Endothelial cell (in vitro differentiated cells): ENCODE measurements at regions not wholly inside any gene's neighbourhood (a gene's known extent, or its start where the extent isn't known, plus 50 kb on each side); places are given as distances from the start of the nearest gene placed in this dataset.

Source experiments
- DNase-seq: peaks from one replicate; pipeline ENCODE4 v3.0.0; 2021; ENCODE audit warnings: low spot score
- H3K27ac Mint-ChIP-seq: one replicate; pipeline ENCODE4 v1.8.0; 2021; ENCODE audit warnings: mixed read lengths, inconsistent platforms; ENCODE audit not compliant: unreplicated experiment
- H3K27me3 Mint-ChIP-seq: one replicate; pipeline ENCODE4 v1.8.0; 2021; ENCODE audit warnings: mild to moderate bottlenecking, moderate library complexity, mixed read lengths, inconsistent platforms; ENCODE audit not compliant: unreplicated experiment
- H3K36me3 Mint-ChIP-seq: one replicate; pipeline ENCODE4 v1.8.0; 2021; ENCODE audit warnings: mild to moderate bottlenecking, low read depth, mixed read lengths, inconsistent platforms; ENCODE audit not compliant: unreplicated experiment
- H3K4me1 Mint-ChIP-seq: one replicate; pipeline ENCODE4 v1.8.0; 2021; ENCODE audit warnings: mild to moderate bottlenecking, mixed read lengths, inconsistent platforms; ENCODE audit not compliant: unreplicated experiment
- H3K4me3 Mint-ChIP-seq: one replicate; pipeline ENCODE4 v1.8.0; 2021; ENCODE audit warnings: mild to moderate bottlenecking, mixed read lengths, inconsistent platforms; ENCODE audit not compliant: unreplicated experiment
- H3K9me3 Mint-ChIP-seq: one replicate; pipeline ENCODE4 v1.8.0; 2021; ENCODE audit warnings: mixed read lengths, inconsistent platforms; ENCODE audit not compliant: unreplicated experiment
- CTCF ChIP-seq: fragments of 200-600 bp; sonication (generic); IDR thresholded peaks from one replicate; pipeline ENCODE4 v1.5.0; 2021; ENCODE audit warnings: antibody characterized with exemption; ENCODE audit not compliant: unreplicated experiment

- Mint-ChIP-seq H3K4me1 (peaks cover 3% of the 10 kb centered on the region), H3K9me3 (peaks cover 3% of the 10 kb centered on the region)
- no peak for TF ChIP-seq CTCF
These were observed 234.6 kb upstream of the LYPLAL1 start for GRCh38 chr1:218939095-218939494.

GRCh38 chr1:218942431-218942830 lies 231.2 kb upstream of the LYPLAL1 start:
- H3K27ac Mint-ChIP-seq, result no peak overlapping the region
- peaks cover 3% of the 10 kb centered on the region for H3K9me3 Mint-ChIP-seq
- H3K27me3 Mint-ChIP-seq, result peaks cover 2% of the 10 kb centered on the region
- H3K4me1 Mint-ChIP-seq, result peaks cover 3% of the 10 kb centered on the region
- H3K36me3 Mint-ChIP-seq, result peaks cover 3% of the 10 kb centered on the region
- DNase-seq, result no peak
- H3K4me3 Mint-ChIP-seq, result no peak overlapping the region
- TF ChIP-seq CTCF, result no peak

More at GRCh38 chr1:218939095-218939494, 234.6 kb upstream of the LYPLAL1 start:
- Mint-ChIP-seq H3K36me3 (peaks cover 3% of the 10 kb centered on the region), H3K4me3 (no peak overlapping the region), H3K27ac (no peak overlapping the region), H3K27me3 (peaks cover 2% of the 10 kb centered on the region)
- DNase-seq, result no peak

DNA sequence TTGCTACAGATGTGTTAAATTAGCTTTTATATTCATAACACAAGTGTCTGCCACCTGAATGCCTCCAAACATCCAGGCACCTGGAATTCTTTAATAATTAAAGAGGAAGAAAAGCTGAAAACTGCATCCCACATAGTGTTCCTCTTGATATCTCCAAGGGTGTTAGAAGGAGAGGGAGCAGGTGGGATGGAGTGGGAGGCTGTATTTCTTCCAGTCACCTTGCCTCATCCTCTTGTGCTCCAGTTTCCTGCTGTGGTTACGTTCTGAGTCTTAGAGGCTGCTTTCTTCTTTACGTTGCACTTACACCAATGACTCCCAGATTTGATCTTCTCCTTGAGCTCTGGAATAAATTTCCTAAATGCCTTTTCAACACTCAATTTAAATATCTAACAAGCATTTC lies 230.3 kb upstream of the LYPLAL1 start:
- Mint-ChIP-seq H3K9me3 (peaks cover 3% of the 10 kb centered on the region), H3K27me3 (peaks cover 2% of the 10 kb centered on the region), H3K4me1 (peaks cover 6% of the 10 kb centered on the region), H3K4me3 (no peak overlapping the region), H3K36me3 (no peaks in the 10 kb centered on the region), H3K27ac (no peak overlapping the region)
- TF ChIP-seq CTCF, result no peak
- no peak for DNase-seq

GRCh38 chr1:218945050-218945449 lies 228.6 kb upstream of the LYPLAL1 start:
- Mint-ChIP-seq H3K9me3 (no peaks in the 10 kb centered on the region), H3K4me3 (no peak overlapping the region), H3K27me3 (peaks cover 2% of the 10 kb centered on the region), H3K27ac (no peak overlapping the region), H3K4me1 (peaks cover 6% of the 10 kb centered on the region), H3K36me3 (no peaks in the 10 kb centered on the region)
- no peak for TF ChIP-seq CTCF
- no peak for DNase-seq

DNA sequence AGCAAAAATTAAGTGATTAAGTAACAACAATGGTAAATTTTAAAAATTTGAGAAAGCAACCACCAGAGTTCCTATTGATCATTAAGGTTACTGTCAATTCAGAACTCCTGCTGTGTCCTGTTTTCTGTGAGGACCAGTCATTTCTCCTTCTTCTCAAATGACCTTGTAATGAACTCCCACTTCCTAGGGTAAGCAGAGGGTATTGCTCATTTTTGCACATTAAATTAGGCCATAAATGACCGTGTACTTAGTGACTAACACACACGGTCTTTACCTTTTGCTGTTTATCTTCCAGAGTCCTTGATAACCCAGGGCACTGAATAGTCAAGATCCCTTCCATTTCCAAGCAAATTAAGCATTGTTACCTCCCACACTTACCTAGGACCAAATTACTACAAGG lies 227.5 kb upstream of the LYPLAL1 start:
- no peak overlapping the region for H3K27ac Mint-ChIP-seq
- H3K27me3 Mint-ChIP-seq, result no peaks in the 10 kb centered on the region
- H3K9me3 Mint-ChIP-seq, result no peaks in the 10 kb centered on the region
- no peaks in the 10 kb centered on the region for H3K36me3 Mint-ChIP-seq
- DNase-seq, result no peak
- no peak for TF ChIP-seq CTCF
- H3K4me1 Mint-ChIP-seq, result peaks cover 6% of the 10 kb centered on the region
- H3K4me3 Mint-ChIP-seq, result no peak overlapping the region
